H1 (cell line): ENCODE measurements at regions not wholly inside any gene's neighbourhood (a gene's known extent, or its start where the extent isn't known, plus 50 kb on each side); places are given as distances from the start of the nearest gene placed in this dataset.

Experiments
- CTCF ChIA-PET: fragments of 300-600 bp; sonication (Branson Sonifier 250); formaldehyde crosslinking; loops from one replicate; lab custom pipeline; 2021; ENCODE audit not compliant: partially characterized antibody; lab: Charles Lee
- POLR2A ChIA-PET: fragments of 300-600 bp; sonication (Branson Sonifier 250); formaldehyde crosslinking; loops from one replicate; lab custom pipeline; 2021; ENCODE audit warnings: inconsistent platforms; ENCODE audit not compliant: partially characterized antibody; lab: Charles Lee
- DNase-seq, 2 experiments: peaks; one replicate each; pipeline versions ENCODE4 v3.0.0 to v3.0.0-alpha.2; 2010 to 2022; ENCODE audit warnings: low spot score in 2 of 2, low read depth in 1 of 2, mixed read lengths in 1 of 2
- FAIRE-seq: peaks from 2 replicates; lab custom pipeline; 2011; peaks lifted over from hg19 to GRCh38; lab: Jason Lieb, UNC
- H2AFZ ChIP-seq: 2 replicates; pipeline ENCODE4 v1.8.1; 2012; ENCODE audit warnings: low read length, inconsistent platforms
- H2AK5ac ChIP-seq: 2 replicates; pipeline ENCODE4 v1.6.1; 2013; ENCODE audit warnings: low read depth, low read length
- H2BK120ac ChIP-seq: replicated peaks from 2 replicates; pipeline ENCODE3; 2013; ENCODE audit warnings: low read depth, low read length, inconsistent platforms
- H2BK12ac ChIP-seq: 2 replicates; pipeline ENCODE4 v1.6.1; 2013; ENCODE audit warnings: low read depth, low read length
- H2BK15ac ChIP-seq: 2 replicates; pipeline ENCODE4 v1.6.1; 2013; ENCODE audit warnings: low read length
- H2BK20ac ChIP-seq: 2 replicates; pipeline ENCODE4 v1.6.1; 2013; ENCODE audit warnings: low read length
- H2BK5ac ChIP-seq: 2 replicates; pipeline ENCODE4 v1.6.1; 2013; ENCODE audit warnings: low read depth, low read length
- H3K14ac ChIP-seq: 2 replicates; pipeline ENCODE4 v1.6.1; 2013; ENCODE audit warnings: inconsistent platforms; ENCODE audit not compliant: insufficient read length
- H3K18ac ChIP-seq: 2 replicates; pipeline ENCODE4 v1.6.1; 2013; ENCODE audit warnings: low read length; ENCODE audit errors: extremely low read depth
- H3K23ac ChIP-seq: 2 replicates; pipeline ENCODE4 v1.6.1; 2013; ENCODE audit warnings: inconsistent platforms; ENCODE audit not compliant: insufficient read length
- H3K23me2 ChIP-seq: 2 replicates; pipeline ENCODE4 v1.6.1; 2013; ENCODE audit warnings: low read depth, low read length
- H3K27ac ChIP-seq: 2 replicates; pipeline ENCODE4 v1.6.1; 2011; ENCODE audit warnings: low read depth, low read length, inconsistent platforms
- H3K27me3 ChIP-seq, 4 experiments: replicated peaks in 1 of 4; 1 replicate in 1 of 4; 2 replicates in 3 of 4; pipeline versions ENCODE4 v1.6.1 to v1.8.1; 2011 to 2013; ENCODE audit warnings: low read length in 3 of 4, mild to moderate bottlenecking in 3 of 4, inconsistent platforms in 2 of 4, mixed read lengths in 2 of 4, moderate library complexity in 1 of 4; ENCODE audit not compliant: control insufficient read depth in 3 of 4, insufficient read depth in 3 of 4; ENCODE audit errors: extremely low read depth in 1 of 4
- H3K36me3 ChIP-seq, 4 experiments: 2 replicates each; pipeline versions ENCODE4 v1.6.1 to v1.8.1; 2011 to 2013; ENCODE audit warnings: mild to moderate bottlenecking in 4 of 4, low read length in 3 of 4, moderate library complexity in 2 of 4, control low read depth in 1 of 4, inconsistent platforms in 1 of 4; ENCODE audit not compliant: insufficient read depth in 4 of 4, control insufficient read depth in 2 of 4
- H3K4ac ChIP-seq: replicated peaks from 2 replicates; pipeline ENCODE3; 2013; ENCODE audit warnings: low read length, low read depth, mixed read lengths, inconsistent platforms; ENCODE audit not compliant: insufficient read length
- H3K4me1 ChIP-seq, 4 experiments: replicated peaks in 1 of 4; 1 replicate in 1 of 4; 2 replicates in 3 of 4; pipeline versions ENCODE4 v1.6.1 to v1.8.1; 2011 to 2013; ENCODE audit warnings: low read length in 3 of 4, inconsistent platforms in 2 of 4, mixed read lengths in 1 of 4; ENCODE audit not compliant: insufficient read depth in 4 of 4, control insufficient read depth in 3 of 4
- H3K4me2 ChIP-seq, 2 experiments: 2 replicates each; pipeline versions ENCODE4 v1.6.1 to v1.8.1; 2011 to 2013; ENCODE audit warnings: low read depth in 2 of 2, low read length in 2 of 2, control low read depth in 1 of 2, inconsistent platforms in 1 of 2, mild to moderate bottlenecking in 1 of 2; ENCODE audit not compliant: insufficient read depth in 1 of 2
- H3K4me3 ChIP-seq, 4 experiments: fragments of 200-600, 300-600 bp in 1 of 4; sonication (generic), shearing (Covaris generic), sonication (Bioruptor Twin) in 1 of 4; 2 replicates each; pipeline versions ENCODE4 v1.5.1 to v1.8.1; 2011 to 2016; ENCODE audit warnings: low read length in 4 of 4, low read depth in 3 of 4, control low read depth in 2 of 4, inconsistent platforms in 2 of 4, mild to moderate bottlenecking in 2 of 4, mixed read lengths in 1 of 4, moderate library complexity in 1 of 4; ENCODE audit not compliant: insufficient read depth in 2 of 4; ENCODE audit errors: extremely low read depth in 1 of 4
- H3K56ac ChIP-seq: replicated peaks from 2 replicates; pipeline ENCODE3; 2013; ENCODE audit warnings: low read depth, mild to moderate bottlenecking, mixed read lengths, low read length, inconsistent platforms; ENCODE audit not compliant: insufficient read length
- H3K79me1 ChIP-seq: 2 replicates; pipeline ENCODE4 v1.6.1; 2013; ENCODE audit warnings: low read depth, low read length, control low read depth
- H3K79me2 ChIP-seq, 2 experiments: 2 replicates each; pipeline versions ENCODE4 v1.6.1 to v1.8.1; 2012 to 2013; ENCODE audit warnings: low read length in 2 of 2, mild to moderate bottlenecking in 2 of 2, inconsistent platforms in 1 of 2; ENCODE audit not compliant: insufficient read depth in 2 of 2, control insufficient read depth in 1 of 2
- H3K9ac ChIP-seq, 4 experiments: replicated peaks in 1 of 4; 1 replicate in 1 of 4; 2 replicates in 3 of 4; pipeline versions ENCODE4 v1.6.1 to v1.8.1; 2011 to 2013; ENCODE audit warnings: low read depth in 3 of 4, low read length in 3 of 4, control low read depth in 2 of 4, mild to moderate bottlenecking in 2 of 4, moderate library complexity in 2 of 4, inconsistent platforms in 1 of 4; ENCODE audit errors: extremely low read depth in 1 of 4
- H3K9me3 ChIP-seq, 2 experiments: 2 replicates each; pipeline versions ENCODE4 v1.6.1 to v1.8.1; 2012 to 2013; ENCODE audit warnings: mild to moderate bottlenecking in 2 of 2, moderate library complexity in 2 of 2, control low read depth in 1 of 2, inconsistent platforms in 1 of 2, low read depth in 1 of 2, low read length in 1 of 2, mixed read lengths in 1 of 2; ENCODE audit not compliant: insufficient read depth in 2 of 2
- H4K20me1 ChIP-seq, 2 experiments: replicated peaks in 1 of 2; 2 replicates each; pipeline versions ENCODE3 to v1.8.1; 2011 to 2013; ENCODE audit warnings: inconsistent platforms in 2 of 2, low read length in 2 of 2, mild to moderate bottlenecking in 1 of 2; ENCODE audit not compliant: insufficient read depth in 2 of 2, control insufficient read depth in 1 of 2
- H4K5ac ChIP-seq: 2 replicates; pipeline ENCODE4 v1.6.1; 2013; ENCODE audit warnings: low read length, low read depth, mixed read lengths, inconsistent platforms; ENCODE audit not compliant: insufficient read length
- H4K8ac ChIP-seq: 2 replicates; pipeline ENCODE4 v1.8.0; 2013; ENCODE audit warnings: mild to moderate bottlenecking, moderate library complexity, low read length, inconsistent platforms; ENCODE audit not compliant: insufficient read depth; ENCODE audit errors: extremely low read depth
- H4K91ac ChIP-seq: replicated peaks from 2 replicates; pipeline ENCODE3; 2013; ENCODE audit warnings: low read length, mixed read lengths, inconsistent platforms; ENCODE audit not compliant: insufficient read length
- NANOG ChIP-seq: IDR thresholded peaks from 2 replicates; pipeline ENCODE4 v1.6.1; 2011; ENCODE audit warnings: low read length, low read depth, mild to moderate bottlenecking, inconsistent platforms; ENCODE audit not compliant: insufficient read depth, poor library complexity, severe bottlenecking
- WGBS, 2 experiments: shearing (Covaris generic) in 1 of 2; methylation state at CpG; one replicate each; pipeline versions ENCODE4 v1.1.6 to v1.1.7; 2013 to 2015; ENCODE audit warnings: low lambda C conversion rate in 2 of 2, mixed read lengths in 2 of 2, inconsistent platforms in 1 of 2, low coverage in 1 of 2, missing lambda C conversion rate in 1 of 2; ENCODE audit not compliant: insufficient replicate concordance in 2 of 2, insufficient coverage in 1 of 2, insufficient read length in 1 of 2; ENCODE audit errors: extremely low coverage in 1 of 2, missing lambda C conversion rate in 1 of 2; 5-methylcytosine and 5-hydroxymethylcytosine counted together

DNA sequence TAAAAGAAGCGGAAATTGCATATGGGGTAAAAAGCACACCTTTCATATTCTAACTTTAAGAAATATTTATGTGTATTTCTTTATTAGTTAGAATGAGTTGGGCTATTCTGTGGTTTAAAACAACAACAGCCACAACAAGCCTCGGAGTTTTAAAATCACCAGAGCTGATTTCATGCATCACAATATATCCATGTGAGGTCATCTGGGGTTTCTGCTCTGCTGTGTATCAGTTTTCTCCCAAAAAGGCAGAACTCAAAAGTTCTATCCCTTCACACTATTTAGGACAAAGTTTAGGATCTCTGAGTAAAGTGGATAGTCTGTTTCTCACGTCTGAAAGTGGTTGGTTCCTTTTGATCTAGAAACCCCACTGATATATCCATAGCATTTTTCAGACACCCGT lies 601.5 kb upstream of the GCFC2 start:
- H4K20me1 ChIP-seq, result no peaks in the 10 kb centered on the region
- no peak overlapping the region for H4K91ac ChIP-seq

More for the DNA sequence above, 601.5 kb upstream of the GCFC2 start:
- WGBS, 2 experiments, result 90% methylated on average over 4 of the region's 4 CpGs; no CpG with 5 or more reads in 1 of the 2 experiments
- Histone ChIP-seq H2BK12ac (no peak overlapping the region), H4K8ac (no peak overlapping the region), H3K56ac (no peak overlapping the region), H2BK20ac (no peak overlapping the region), H2BK5ac (no peak overlapping the region), H3K4me3 (no peak overlapping the region), H2AK5ac (no peak overlapping the region), H3K4me1 (peaks cover 0 to 2% (median 0%) of the 10 kb centered on the region in 4 experiments; a peak in 1 of 7 replicates), H3K79me1 (no peaks in the 10 kb centered on the region), H4K5ac (no peak overlapping the region), H3K27me3 (no peaks in the 10 kb centered on the region), H3K36me3 (no peaks in the 10 kb centered on the region), H3K9ac (no peak overlapping the region), H3K27ac (no peak overlapping the region), H3K18ac (no peak overlapping the region), H2BK120ac (no peak overlapping the region), H3K9me3 (no peaks in the 10 kb centered on the region), H3K14ac (no peak overlapping the region), H3K4ac (no peak overlapping the region), H3K23ac (no peak overlapping the region), H3K4me2 (no peak overlapping the region), H2BK15ac (no peak overlapping the region), H3K23me2 (no peaks in the 10 kb centered on the region), H2AFZ (no peak overlapping the region; the same call in 1 of the 2 replicates), H3K79me2 (no peaks in the 10 kb centered on the region)
- POLR2A ChIA-PET, result no interaction called here
- no peak for TF ChIP-seq NANOG
- FAIRE-seq (no peak), DNase-seq (no peak)
- CTCF ChIA-PET, result no interaction called here
